HepG2 (cell line): ENCODE measurements at regions not wholly inside any gene's neighbourhood (a gene's known extent, or its start where the extent isn't known, plus 50 kb on each side); places are given as distances from the start of the nearest gene placed in this dataset.

Experiments used
- ATAC-seq: fragments of 200-7000 bp; cut with Tn5 transposase; 3 replicates; pipeline ENCODE4 v1.9.1; 2020; ENCODE audit warnings: mild to moderate bottlenecking, moderate library complexity
- BruUV-seq: library from RNA; stranded (reverse); fragments of 400-500 nt; replicated peaks from 2 replicates; lab custom pipeline; 2021; lab: Mats Ljungman, UMichigan
- CTCF ChIA-PET: fragments of 300-600 bp; formaldehyde crosslinking; extraction: SDS; loops from one replicate; lab custom pipeline; 2021; ENCODE audit warnings: low total read pairs, inconsistent platforms, low intra/inter-chr PET ratio; lab: Yijun Ruan, JAX
- POLR2A ChIA-PET: fragments of 350-600 bp; sonication (Branson Sonifier 250); formaldehyde crosslinking; loops from one replicate; lab custom pipeline; 2020; ENCODE audit warnings: antibody characterized with exemption, inconsistent platforms; lab: Yijun Ruan, JAX
- DNase-seq: peaks from one replicate; pipeline ENCODE4 v3.0.0-alpha.2; 2015; ENCODE audit warnings: low spot score
- FAIRE-seq: peaks from 3 replicates; lab custom pipeline; 2011; peaks lifted over from hg19 to GRCh38; lab: Jason Lieb, UNC
- H2AFZ ChIP-seq: one replicate; pipeline ENCODE4 v1.6.1; 2011; ENCODE audit warnings: low read length, inconsistent platforms
- H3K27ac ChIP-seq: fragments of 300-600 bp; 3 replicates; pipeline ENCODE4 v1.8.0; 2011; ENCODE audit warnings: mixed run types, mild to moderate bottlenecking, mixed read lengths, low read length, inconsistent platforms; ENCODE audit not compliant: insufficient read depth; ENCODE audit errors: extremely low read length
- H3K27me3 ChIP-seq, 2 experiments: fragments of 200-600 bp in 1 of 2; 2 replicates in 1 of 2; 3 replicates in 1 of 2; pipeline versions ENCODE4 v1.6.0 to v1.8.0; 2011; ENCODE audit warnings: low read length in 2 of 2, mild to moderate bottlenecking in 2 of 2, moderate library complexity in 2 of 2, inconsistent platforms in 1 of 2; ENCODE audit not compliant: insufficient read depth in 2 of 2, control insufficient read depth in 1 of 2
- H3K36me3 ChIP-seq, 2 experiments: fragments of 200-600 bp in 1 of 2; replicated peaks in 1 of 2; 2 replicates in 1 of 2; 3 replicates in 1 of 2; pipeline versions ENCODE4 v1.5.1 to v1.8.0; 2011; ENCODE audit warnings: low read length in 2 of 2, inconsistent platforms in 1 of 2; ENCODE audit not compliant: insufficient read depth in 2 of 2, control insufficient read depth in 1 of 2
- H3K4me1 ChIP-seq: 2 replicates; pipeline ENCODE4 v1.5.1; 2012; ENCODE audit warnings: low read length, inconsistent platforms; ENCODE audit not compliant: insufficient read depth
- H3K4me2 ChIP-seq: 2 replicates; pipeline ENCODE4 v1.6.0; 2011; ENCODE audit warnings: low read depth, low read length, inconsistent platforms
- H3K4me3 ChIP-seq, 3 experiments: fragments of 200-600 bp in 1 of 3; sonication (generic), shearing (Covaris generic) in 1 of 3; replicated peaks in 1 of 3; 2 replicates each; pipeline ENCODE4 v1.5.1; 2011 to 2016; ENCODE audit warnings: low read length in 3 of 3, inconsistent platforms in 2 of 3, low read depth in 2 of 3, mild to moderate bottlenecking in 2 of 3, control low read depth in 1 of 3, mixed read lengths in 1 of 3; ENCODE audit not compliant: insufficient read depth in 1 of 3
- H3K79me2 ChIP-seq: one replicate; pipeline ENCODE4 v1.6.1; 2011; ENCODE audit warnings: low read length, inconsistent platforms; ENCODE audit not compliant: insufficient read depth
- H3K9ac ChIP-seq: 2 replicates; pipeline ENCODE4 v1.6.0; 2011; ENCODE audit warnings: mild to moderate bottlenecking, low read depth, low read length, inconsistent platforms; ENCODE audit not compliant: insufficient read depth
- H3K9me3 ChIP-seq: 2 replicates; pipeline ENCODE4 v1.5.1; 2012; ENCODE audit warnings: mild to moderate bottlenecking, low read length
- H4K20me1 ChIP-seq: 2 replicates; pipeline ENCODE4 v1.6.0; 2011; ENCODE audit warnings: inconsistent platforms, mild to moderate bottlenecking, low read length, moderate library complexity; ENCODE audit not compliant: insufficient read depth
- CREBL2 ChIP-seq: sonication (generic); formaldehyde crosslinking; IDR thresholded peaks from 2 replicates; pipeline ENCODE4 v1.8.1; 2023; ENCODE audit warnings: missing genetic modification reagents, mild to moderate bottlenecking, borderline replicate concordance
- IRF9 ChIP-seq: sonication (generic); formaldehyde crosslinking; IDR thresholded peaks from 2 replicates; pipeline ENCODE4 v1.8.0; 2022; ENCODE audit warnings: missing genetic modification reagents, mild to moderate bottlenecking, borderline replicate concordance
- NKX3-1 ChIP-seq: sonication (generic); formaldehyde crosslinking; IDR thresholded peaks from 2 replicates; pipeline ENCODE4 v1.5.0; 2020; ENCODE audit warnings: missing genetic modification reagents
- ZBTB39 ChIP-seq: sonication (generic); formaldehyde crosslinking; IDR thresholded peaks from 2 replicates; pipeline ENCODE4 v1.5.0; 2020; ENCODE audit warnings: missing genetic modification reagents
- ZNF282 ChIP-seq: fragments of 450-650 bp; IDR thresholded peaks from 2 replicates; pipeline ENCODE4 v1.6.1; 2018; ENCODE audit not compliant: partially characterized antibody
- ZNF570 ChIP-seq: sonication (generic); formaldehyde crosslinking; IDR thresholded peaks from 2 replicates; pipeline ENCODE4 v1.4.0; 2020; ENCODE audit warnings: mild to moderate bottlenecking, missing genetic modification reagents, borderline replicate concordance
- WGBS: methylation state at CpG from one replicate; pipeline ENCODE4 v1.1.6; 2017; ENCODE audit warnings: low lambda C conversion rate; 5-methylcytosine and 5-hydroxymethylcytosine counted together
- in situ Hi-C: cut with HindIII; loops from 2 replicates; pipeline ENCODE4 v1.10.0; 2017; ENCODE audit warnings: low pct_unique_long_range_greater_than_20kb; ENCODE audit not compliant: extremely low pct_ligation_motif_present
- intact Hi-C: fragments of 100-400 bp; cut with micrococcal nuclease; formaldehyde crosslinking; loops from one replicate; pipeline ENCODE4 v1.10.0; 2022; ENCODE audit not compliant: unreplicated experiment

GRCh38 chr1:68890736-68891135 is 393.9 kb upstream of the DEPDC1 start:
- ChIA-PET POLR2A (no interaction called here), CTCF (no interaction called here)
- Histone ChIP-seq H3K4me3 (no peak overlapping the region), H3K27me3 (no peaks in the 10 kb centered on the region), H3K27ac (no peak overlapping the region), H4K20me1 (no peaks in the 10 kb centered on the region), H3K79me2 (no peaks in the 10 kb centered on the region), H3K9me3 (peaks cover 43% of the 10 kb centered on the region), H3K36me3 (no peaks in the 10 kb centered on the region)
- in situ Hi-C loops (no loop called here), intact Hi-C loops (no loop called here)
- 21% methylated on average over 3 of the region's 3 CpGs for WGBS
- ATAC-seq: no peak
- no peak for FAIRE-seq
- TF ChIP-seq ZNF282: no peak
- TF ChIP-seq NKX3-1: no peak
- no peak for TF ChIP-seq ZBTB39 (CRISPR knock-in tag)
- TF ChIP-seq IRF9 (CRISPR knock-in tag): no peak
- no peak for TF ChIP-seq ZNF570 (CRISPR knock-in tag)
- no peak for TF ChIP-seq CREBL2 (CRISPR knock-in tag)
- TF ChIP-seq, all 625 proteins: peak for 0
- Histone ChIP-seq H3K4me2 (no peak overlapping the region), H3K4me1 (no peaks in the 10 kb centered on the region), H3K9ac (no peak overlapping the region), H2AFZ (no peak overlapping the region)
- no peak for DNase-seq
- no TSS peak for BruUV-seq
